ENCODE measurements at regions not wholly inside any gene's neighbourhood (a gene's known extent, or its start where the extent isn't known, plus 50 kb on each side); places are given as distances from the start of the nearest gene placed in this dataset.

DNA sequence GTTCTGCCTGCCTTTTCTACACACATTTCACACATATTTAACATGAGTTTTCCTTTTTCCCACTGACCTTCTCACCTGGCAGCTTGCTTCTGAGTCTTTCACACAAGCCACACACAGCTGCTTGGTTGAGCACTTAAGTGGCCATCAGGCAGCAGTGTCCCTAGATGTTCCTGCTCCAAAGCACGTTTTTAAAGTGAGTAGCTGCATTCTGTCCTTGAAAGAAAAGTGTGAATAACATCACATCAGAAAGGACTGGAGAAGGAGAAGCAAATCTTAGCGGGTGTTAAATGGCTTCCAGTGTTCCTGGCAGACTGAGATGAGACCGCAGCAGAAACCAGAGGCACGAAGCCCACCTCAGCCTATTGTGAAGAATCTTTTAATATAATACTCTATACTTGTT lies 209.2 kb upstream of the IRX4 start:
- no peak for TF ChIP-seq CTCF (IDR thresholded peaks at IDR 0.05; ENCODE audit: borderline replicate concordance, extremely low read depth, low read length, poor library complexity, severe bottlenecking)
- no peak for TF ChIP-seq EZH2 (IDR thresholded peaks at IDR 0.05; ENCODE audit: borderline replicate concordance, low read depth, low read length, severe bottlenecking)

All from DND-41 (cell line).